ENCODE measurements at regions not wholly inside any gene's neighbourhood (a gene's known extent, or its start where the extent isn't known, plus 50 kb on each side); places are given as distances from the start of the nearest gene placed in this dataset.

DNA sequence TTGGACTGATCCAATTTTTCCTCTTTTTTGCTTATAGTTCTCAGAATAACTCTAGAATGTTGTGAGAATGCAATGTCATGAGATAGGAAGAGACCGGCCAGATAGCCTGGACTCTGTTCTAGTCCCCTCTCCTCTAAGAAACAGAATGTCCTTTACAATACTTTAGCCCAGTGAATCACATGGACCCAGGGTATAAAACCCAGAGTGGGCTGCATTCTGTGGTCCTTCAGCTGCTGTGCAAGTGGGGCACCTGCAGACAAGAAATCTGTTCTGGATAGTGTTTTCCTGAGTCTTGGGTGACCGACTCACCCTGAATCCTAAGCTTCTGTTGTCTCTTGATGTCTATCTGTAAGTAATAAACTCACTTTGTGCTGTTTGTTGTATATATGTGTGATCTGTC lies 368.6 kb upstream of the DPH6 start:
- ChIA-PET CTCF (no interaction called here), POLR2A (no interaction called here)
- TF ChIP-seq, protein P1, sequence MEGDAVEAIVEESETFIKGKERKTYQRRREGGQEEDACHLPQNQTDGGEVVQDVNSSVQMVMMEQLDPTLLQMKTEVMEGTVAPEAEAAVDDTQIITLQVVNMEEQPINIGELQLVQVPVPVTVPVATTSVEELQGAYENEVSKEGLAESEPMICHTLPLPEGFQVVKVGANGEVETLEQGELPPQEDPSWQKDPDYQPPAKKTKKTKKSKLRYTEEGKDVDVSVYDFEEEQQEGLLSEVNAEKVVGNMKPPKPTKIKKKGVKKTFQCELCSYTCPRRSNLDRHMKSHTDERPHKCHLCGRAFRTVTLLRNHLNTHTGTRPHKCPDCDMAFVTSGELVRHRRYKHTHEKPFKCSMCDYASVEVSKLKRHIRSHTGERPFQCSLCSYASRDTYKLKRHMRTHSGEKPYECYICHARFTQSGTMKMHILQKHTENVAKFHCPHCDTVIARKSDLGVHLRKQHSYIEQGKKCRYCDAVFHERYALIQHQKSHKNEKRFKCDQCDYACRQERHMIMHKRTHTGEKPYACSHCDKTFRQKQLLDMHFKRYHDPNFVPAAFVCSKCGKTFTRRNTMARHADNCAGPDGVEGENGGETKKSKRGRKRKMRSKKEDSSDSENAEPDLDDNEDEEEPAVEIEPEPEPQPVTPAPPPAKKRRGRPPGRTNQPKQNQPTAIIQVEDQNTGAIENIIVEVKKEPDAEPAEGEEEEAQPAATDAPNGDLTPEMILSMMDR (IDR thresholded peaks at IDR 0.05; ENCODE audit: insufficient read depth, low read length, missing control alignments) = no peak
- no peak for DNase-seq (ENCODE audit: low read depth, low spot score)
- H3K4me3 ChIP-seq (ENCODE audit: low read depth, low read length) = no peak overlapping the region

DNA sequence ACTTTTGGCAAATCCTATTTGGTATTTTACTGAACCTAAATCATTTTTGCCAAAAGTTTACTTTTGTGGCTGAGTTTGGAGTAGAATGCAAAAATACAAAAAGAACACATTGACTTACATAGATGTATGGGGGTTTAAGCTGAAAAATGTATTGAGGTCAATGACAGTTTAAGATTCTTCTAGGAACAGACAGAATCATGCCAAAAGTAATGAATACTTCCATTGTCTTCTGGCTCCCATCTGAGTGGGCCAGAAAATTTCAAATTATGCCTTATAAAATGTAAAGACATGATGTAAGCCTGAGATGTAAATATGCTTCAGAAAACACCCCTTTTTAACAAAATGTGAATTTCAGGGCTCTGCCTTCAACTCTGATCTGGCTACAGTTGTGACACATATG lies 375.1 kb upstream of the DPH6 start:
- H3K4me3 ChIP-seq (ENCODE audit: low read depth, low read length) = no peak overlapping the region
- TF ChIP-seq, protein P1 (IDR thresholded peaks at IDR 0.05; ENCODE audit: insufficient read depth, low read length, missing control alignments) = no peak
- CTCF ChIA-PET = interaction anchor here (0.6 kb wide), 1 partner anchor 357 kb away, joined by 3 read pairs; no protein-coding TSS in a partner anchor
- POLR2A ChIA-PET = no interaction called here
- no peak for DNase-seq (ENCODE audit: low read depth, low spot score)

DNA sequence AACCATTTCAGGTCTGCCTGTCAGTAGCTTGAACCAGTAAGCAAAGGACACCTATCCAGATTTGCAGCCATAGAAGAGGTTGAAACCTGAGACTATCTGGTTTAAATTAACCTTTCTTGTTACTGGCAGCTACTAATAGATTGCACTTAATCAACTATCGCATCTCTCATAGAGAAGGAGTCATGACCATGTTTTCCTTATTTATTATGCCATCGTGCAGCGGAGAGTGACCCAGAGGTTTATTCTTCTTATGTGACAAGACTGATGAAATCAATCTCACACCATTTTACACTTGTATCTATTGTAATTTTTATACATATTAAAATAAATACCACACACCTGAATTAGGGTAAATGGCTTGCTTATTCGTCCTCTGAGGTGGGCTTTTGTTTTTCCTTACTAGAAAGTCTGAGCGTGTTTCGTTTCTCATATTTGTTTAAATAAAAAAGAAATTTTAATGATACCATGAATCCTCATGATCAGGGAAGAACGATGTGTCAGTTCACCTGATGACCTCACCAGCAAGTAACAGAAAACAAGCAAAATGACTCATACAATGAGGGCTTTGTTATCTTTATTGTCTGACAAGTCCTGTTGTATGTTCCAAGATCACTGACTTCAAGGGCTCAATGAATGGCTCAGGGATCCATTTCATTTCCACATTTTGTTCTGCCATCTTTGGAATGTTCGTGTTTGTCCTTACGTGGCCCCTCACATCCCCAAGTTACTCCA lies 379.5 kb upstream of the DPH6 start:
- no peak overlapping the region for H3K4me3 ChIP-seq (ENCODE audit: low read depth, low read length)
- DNase-seq (ENCODE audit: low read depth, low spot score) = no peak
- ChIA-PET CTCF (no interaction called here), POLR2A (no interaction called here)
- TF ChIP-seq, protein P1 (IDR thresholded peaks at IDR 0.05; ENCODE audit: insufficient read depth, low read length, missing control alignments) = no peak

DNA sequence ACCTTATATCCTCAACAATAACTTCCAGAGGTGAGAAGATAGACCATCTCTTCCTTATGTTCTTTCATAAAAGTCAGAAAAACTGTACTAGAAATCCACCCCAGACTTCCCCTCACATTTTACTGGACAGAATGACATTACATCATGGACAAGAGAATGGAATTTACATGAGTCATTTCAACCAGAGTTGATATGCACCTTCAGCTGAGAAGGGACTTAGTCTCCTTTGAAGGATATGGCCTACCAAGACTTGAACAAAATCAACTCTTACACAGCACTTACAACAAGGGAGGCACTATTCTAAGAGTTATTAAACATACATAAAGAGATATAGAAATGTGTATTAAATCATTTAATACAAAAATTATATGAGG lies 380.0 kb upstream of the DPH6 start:
- CTCF ChIA-PET = no interaction called here
- no peak for DNase-seq (ENCODE audit: low read depth, low spot score)
- no peak overlapping the region for H3K4me3 ChIP-seq (ENCODE audit: low read depth, low read length)
- TF ChIP-seq, protein P1 (IDR thresholded peaks at IDR 0.05; ENCODE audit: insufficient read depth, low read length, missing control alignments) = no peak
- POLR2A ChIA-PET = no interaction called here

DNA sequence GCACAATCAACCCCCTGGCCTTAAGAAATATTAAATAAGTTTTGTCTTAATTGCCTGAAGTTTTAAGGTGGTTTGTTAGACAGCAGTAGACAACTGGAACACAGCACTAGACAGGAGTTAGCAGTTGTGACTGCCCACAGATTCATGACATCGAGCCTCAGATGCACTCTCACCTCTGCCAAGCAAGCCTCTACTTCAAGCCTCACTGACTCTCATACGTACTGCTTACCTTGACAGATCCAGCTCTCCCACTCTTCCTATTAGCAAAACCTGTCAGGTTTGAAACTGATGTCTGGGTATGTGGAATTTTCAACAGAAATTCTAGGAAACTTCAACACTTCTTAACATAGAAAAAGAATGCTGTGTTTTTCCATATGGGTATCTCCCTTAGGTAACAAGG lies 382.9 kb upstream of the DPH6 start:
- TF ChIP-seq, protein P1 (IDR thresholded peaks at IDR 0.05; ENCODE audit: insufficient read depth, low read length, missing control alignments) = no peak
- DNase-seq (ENCODE audit: low read depth, low spot score) = no peak
- ChIA-PET POLR2A (no interaction called here), CTCF (interaction anchor here (1.0 kb wide), 1 partner anchor 9 kb away, joined by 4 read pairs; no protein-coding TSS in a partner anchor)
- H3K4me3 ChIP-seq (ENCODE audit: low read depth, low read length) = no peak overlapping the region

DNA sequence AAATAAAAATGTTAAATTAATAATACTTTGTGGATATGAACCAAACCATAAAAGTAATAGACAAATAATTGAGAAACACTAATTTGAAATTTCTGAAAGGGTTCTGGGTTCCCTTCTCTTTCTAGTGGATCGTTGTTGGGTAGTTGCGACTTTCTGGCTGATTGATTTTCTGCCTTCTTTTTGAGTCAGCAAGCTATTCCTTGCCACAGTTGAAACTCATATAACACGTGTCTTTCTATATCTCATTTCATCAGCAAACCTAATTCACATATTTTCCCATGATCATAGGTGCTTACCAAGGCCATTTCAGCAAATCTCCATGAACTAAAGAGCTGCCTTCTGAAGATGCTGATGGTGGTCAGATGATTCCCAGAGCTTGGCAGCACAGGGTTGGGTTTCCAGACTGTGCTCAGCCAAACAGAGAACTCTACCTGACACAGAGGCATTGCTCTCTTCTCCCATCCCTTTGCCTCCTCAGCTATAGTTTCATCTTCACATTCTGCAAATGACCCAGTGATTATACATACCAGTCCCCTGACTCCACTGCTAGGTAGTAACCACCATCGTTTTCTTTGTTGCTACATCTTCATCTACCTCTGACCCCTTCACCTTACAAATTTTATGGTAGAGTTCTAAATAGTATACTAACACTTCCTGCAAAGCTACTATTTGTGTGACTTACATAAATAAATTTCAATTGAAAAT lies 383.9 kb upstream of the DPH6 start:
- POLR2A ChIA-PET = no interaction called here
- TF ChIP-seq, protein P1 (IDR thresholded peaks at IDR 0.05; ENCODE audit: insufficient read depth, low read length, missing control alignments) = no peak
- no peak for DNase-seq (ENCODE audit: low read depth, low spot score)
- CTCF ChIA-PET = interaction anchor here (0.8 to 1.0 kb wide), 2 partner anchors 8 to 178 kb away, joined by 4 read pairs; no protein-coding TSS in a partner anchor
- H3K4me3 ChIP-seq (ENCODE audit: low read depth, low read length) = no peak overlapping the region

All from AG04449 (cell line).